Natural killer cell (primary cell): ENCODE measurements at regions not wholly inside any gene's neighbourhood (a gene's known extent, or its start where the extent isn't known, plus 50 kb on each side); places are given as distances from the start of the nearest gene placed in this dataset.

ENCODE experiments used
- ATAC-seq, 3 donors: fragments of 150-1000 bp in 2 of 3; fragments of 200-7000 bp in 1 of 3; cut with Tn5 transposase; 1 replicate in 1 of 3; 2 replicates in 2 of 3; pipeline ENCODE4 v1.10.0; 2021; ENCODE audit warnings: mild to moderate bottlenecking in 2 of 3, moderate library complexity in 2 of 3
- DNase-seq, 2 donors: peaks; one replicate each; pipeline versions ENCODE4 v3.0.0 to v3.0.0-alpha.2; 2013 to 2021; ENCODE audit warnings: mixed read lengths in 1 of 2
- H3K27ac ChIP-seq: one replicate; pipeline ENCODE4 v1.5.1; 2013; ENCODE audit warnings: mild to moderate bottlenecking, low read length
- H3K27me3 ChIP-seq: one replicate; pipeline ENCODE4 v1.6.1; 2013; ENCODE audit warnings: low read length; ENCODE audit not compliant: control insufficient read depth, insufficient read depth
- H3K36me3 ChIP-seq: one replicate; pipeline ENCODE4 v1.6.1; 2013; ENCODE audit warnings: low read length; ENCODE audit not compliant: control insufficient read depth, insufficient read depth
- H3K4me1 ChIP-seq: one replicate; pipeline ENCODE4 v1.6.1; 2013; ENCODE audit warnings: low read length; ENCODE audit not compliant: control insufficient read depth, insufficient read depth
- H3K4me3 ChIP-seq: one replicate; pipeline ENCODE4 v1.5.1; 2013; ENCODE audit warnings: low read length
- H3K9me3 ChIP-seq: one replicate; pipeline ENCODE4 v1.6.1; 2013; ENCODE audit warnings: low read length; ENCODE audit not compliant: control insufficient read depth, insufficient read depth
- H3K27ac Mint-ChIP-seq, 2 donors: one replicate each; pipeline ENCODE4 v1.8.0; 2022; ENCODE audit warnings: mild to moderate bottlenecking in 2 of 2, mixed read lengths in 2 of 2, moderate library complexity in 1 of 2
- H3K27me3 Mint-ChIP-seq, 2 donors: one replicate each; pipeline ENCODE4 v1.8.0; 2022; ENCODE audit warnings: low read depth in 2 of 2, mixed read lengths in 2 of 2
- H3K36me3 Mint-ChIP-seq: one replicate; pipeline ENCODE4 v1.8.0; 2022; ENCODE audit warnings: mixed read lengths
- H3K4me1 Mint-ChIP-seq, 2 donors: one replicate each; pipeline ENCODE4 v1.8.0; 2022; ENCODE audit warnings: mixed read lengths in 2 of 2
- H3K4me3 Mint-ChIP-seq: one replicate; pipeline ENCODE4 v1.8.0; 2022; ENCODE audit warnings: mild to moderate bottlenecking, moderate library complexity, mixed read lengths
- H3K9me3 Mint-ChIP-seq, 2 donors: one replicate each; pipeline ENCODE4 v1.8.0; 2022; ENCODE audit warnings: mixed read lengths in 2 of 2
- CTCF ChIP-seq: fragments of 200-600 bp; IDR thresholded peaks from one replicate; pipeline ENCODE4 v1.8.0; 2022; ENCODE audit warnings: antibody characterized with exemption
- WGBS: methylation state at CpG from one replicate; pipeline ENCODE4 v1.1.7; 2013; ENCODE audit warnings: missing lambda C conversion rate; ENCODE audit not compliant: insufficient coverage; 5-methylcytosine and 5-hydroxymethylcytosine counted together
- intact Hi-C: fragments of 100-400 bp; cut with micrococcal nuclease; formaldehyde crosslinking; loops from one replicate; pipeline ENCODE4 v1.14.2; 2022

DNA sequence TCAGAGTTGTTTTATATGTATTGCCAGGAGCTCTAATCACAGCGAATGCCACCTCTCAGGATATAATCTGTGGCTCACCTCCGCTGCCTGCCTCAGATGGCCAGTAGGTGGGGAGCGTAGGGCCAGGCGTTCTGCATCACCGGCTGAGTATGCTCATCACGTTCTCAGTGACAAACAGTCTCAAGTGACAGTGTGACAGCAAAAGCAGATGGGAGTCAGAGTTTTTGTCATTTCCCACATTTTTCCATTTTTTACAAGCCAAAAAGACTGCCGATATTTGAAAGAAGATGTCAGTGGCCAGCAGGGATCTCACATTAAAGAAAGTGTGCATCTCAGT is 208.7 kb downstream of the ALDH8A1 start:
- ATAC-seq (no peak), DNase-seq (no peak)
- Histone ChIP-seq H3K27me3 (no peaks in the 10 kb centered on the region), H3K9me3 (no peaks in the 10 kb centered on the region), H3K36me3 (no peaks in the 10 kb centered on the region), H3K27ac (no peak overlapping the region), H3K4me3 (no peak overlapping the region), H3K4me1 (peaks cover 3% of the 10 kb centered on the region)
- Mint-ChIP-seq H3K27ac (no peak overlapping the region), H3K36me3 (no peaks in the 10 kb centered on the region), H3K4me1 (no peaks in the 10 kb centered on the region), H3K4me3 (no peak overlapping the region), H3K9me3 (no peaks in the 10 kb centered on the region), H3K27me3 (peaks cover 3 to 7% of the 10 kb centered on the region in 2 donors)
- intact Hi-C loops: no loop called here
- whole genome bisulfite sequencing: 85% methylated on average over 7 of the region's 7 CpGs
- TF ChIP-seq CTCF: no peak

DNA sequence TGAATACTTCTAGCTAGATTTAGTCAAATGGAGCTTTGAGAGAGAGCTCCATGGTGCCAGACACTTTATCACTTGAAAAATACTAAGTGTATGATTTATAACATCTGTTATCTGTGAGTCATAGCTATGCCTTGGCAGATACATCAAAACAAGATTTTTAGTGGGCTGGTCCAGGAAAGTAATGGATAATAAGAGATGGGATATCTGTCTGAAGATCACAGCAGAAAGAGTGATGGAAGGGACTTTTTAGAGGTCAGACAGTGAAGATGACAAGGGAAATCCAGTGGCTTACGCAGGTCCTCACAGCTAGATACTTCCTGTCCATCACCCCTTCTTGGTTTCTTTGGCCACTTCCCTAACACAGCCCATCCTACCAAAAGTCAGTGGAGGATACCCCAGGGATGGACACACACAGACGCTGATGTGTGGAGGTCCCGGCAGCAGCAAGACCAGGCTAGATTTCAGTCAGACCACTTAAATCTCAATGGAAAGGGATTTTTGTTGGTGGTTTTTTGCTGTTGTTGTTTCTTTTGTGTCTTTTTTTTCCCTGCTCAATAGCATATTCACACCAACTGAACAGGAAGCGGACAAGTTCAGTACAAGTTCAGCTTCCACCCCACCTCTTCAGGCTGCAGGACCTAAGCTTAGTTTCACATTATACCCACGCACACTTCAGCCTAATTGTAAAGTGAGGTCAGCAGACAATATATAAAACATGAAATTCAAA is 209.3 kb downstream of the ALDH8A1 start:
- H3K27me3 ChIP-seq: no peaks in the 10 kb centered on the region
- Mint-ChIP-seq H3K27me3 (peaks cover 3 to 7% of the 10 kb centered on the region in 2 donors), H3K4me1 (no peaks in the 10 kb centered on the region), H3K4me3 (no peak overlapping the region), H3K36me3 (no peaks in the 10 kb centered on the region), H3K9me3 (no peaks in the 10 kb centered on the region), H3K27ac (no peak overlapping the region)
- no peak for ATAC-seq
- intact Hi-C loops: no loop called here
- no peak for TF ChIP-seq CTCF
- no peak overlapping the region for H3K4me3 ChIP-seq
- 52% methylated on average over 4 of the region's 5 CpGs for WGBS
- H3K36me3 ChIP-seq: no peaks in the 10 kb centered on the region
- H3K4me1 ChIP-seq: peaks cover 3% of the 10 kb centered on the region
- no peaks in the 10 kb centered on the region for H3K9me3 ChIP-seq
- no peak for DNase-seq
- no peak overlapping the region for H3K27ac ChIP-seq

GRCh38 chr6:134740027-134740373 is 209.9 kb downstream of the ALDH8A1 start:
- no peak for ATAC-seq
- H3K27ac Mint-ChIP-seq: no peak overlapping the region
- no peak overlapping the region for H3K27ac ChIP-seq

More at GRCh38 chr6:134740027-134740373, 209.9 kb downstream of the ALDH8A1 start:
- H3K27me3 Mint-ChIP-seq: peaks cover 3 to 7% of the 10 kb centered on the region in 2 donors
- H3K27me3 ChIP-seq: no peaks in the 10 kb centered on the region
- H3K4me3 Mint-ChIP-seq: no peak overlapping the region
- H3K4me1 Mint-ChIP-seq: no peaks in the 10 kb centered on the region
- intact Hi-C loops: no loop called here
- H3K9me3 ChIP-seq: no peaks in the 10 kb centered on the region
- H3K9me3 Mint-ChIP-seq: no peaks in the 10 kb centered on the region
- peaks cover 3% of the 10 kb centered on the region for H3K4me1 ChIP-seq
- no peak overlapping the region for H3K4me3 ChIP-seq
- no peaks in the 10 kb centered on the region for H3K36me3 Mint-ChIP-seq
- 89% methylated on average over 4 of the region's 5 CpGs for WGBS
- no peak for TF ChIP-seq CTCF
- no peaks in the 10 kb centered on the region for H3K36me3 ChIP-seq
- no peak for DNase-seq
